ENCODE measurements at regions not wholly inside any gene's neighbourhood (a gene's known extent, or its start where the extent isn't known, plus 50 kb on each side); places are given as distances from the start of the nearest gene placed in this dataset.

GRCh38 chr6:146890172-146890571 lies 291.4 kb downstream of the ADGB start:
- TF ChIP-seq YY1 (IDR thresholded peaks at IDR 0.05; ENCODE audit: insufficient read depth, insufficient replicate concordance, low read depth, low read length): no peak
- no peak for TF ChIP-seq FOXA1 (IDR thresholded peaks at IDR 0.05)
- TF ChIP-seq FOXA1 (CRISPR knock-in tag; IDR thresholded peaks at IDR 0.05): no peak
- no peak for TF ChIP-seq ZNF205 (CRISPR knock-in tag; IDR thresholded peaks at IDR 0.05)
- TF ChIP-seq MTA1 (CRISPR knock-in tag; IDR thresholded peaks at IDR 0.05; ENCODE audit: borderline replicate concordance): no peak
- no peak for TF ChIP-seq ZNF576 (CRISPR knock-in tag; IDR thresholded peaks at IDR 0.05)
- TF ChIP-seq PHB2 (IDR thresholded peaks at IDR 0.05; ENCODE audit: partially characterized antibody): no peak
- no peak for TF ChIP-seq CSRNP1 (CRISPR knock-in tag; IDR thresholded peaks at IDR 0.05)
- no peak for TF ChIP-seq PPARG (CRISPR knock-in tag; conservative IDR thresholded peaks at IDR 0.05)
- TF ChIP-seq ZSCAN29 (CRISPR knock-in tag; conservative IDR thresholded peaks at IDR 0.05): no peak

More at GRCh38 chr6:146890172-146890571, 291.4 kb downstream of the ADGB start:
- no peaks in the 10 kb centered on the region for H4K20me1 ChIP-seq (ENCODE audit: insufficient read depth, low read length)
- ChIA-PET CTCF (ENCODE audit: low intra/inter-chr PET ratio, low total read pairs) (no interaction called here), POLR2A (no interaction called here)
- no peak overlapping the region for H3K4me3 ChIP-seq (replicated peaks in 1 of 3; ENCODE audit: insufficient read depth in 1 of 3, low read depth in 2 of 3, low read length in 3 of 3)
- ATAC-seq: no peak
- in situ Hi-C loops (cut with HindIII; ENCODE audit: extremely low pct_ligation_motif_present, low pct_unique_long_range_greater_than_20kb) (no loop called here), intact Hi-C loops (cut with micrococcal nuclease; ENCODE audit: unreplicated experiment) (no loop called here)
- DNase-seq (ENCODE audit: low spot score): no peak
- H3K4me1 ChIP-seq (ENCODE audit: insufficient read depth, low read length): peaks cover 10% of the 10 kb centered on the region; the same call in 1 of the 2 replicates
- FAIRE-seq: no peak
- H3K27me3 ChIP-seq (ENCODE audit: control insufficient read depth in 1 of 2, insufficient read depth in 2 of 2, low read length in 2 of 2): no peaks in the 10 kb centered on the region; a peak in 1 of 5 replicates
- no peak overlapping the region for H2AFZ ChIP-seq (ENCODE audit: low read length)
- H3K36me3 ChIP-seq (replicated peaks in 1 of 2; ENCODE audit: control insufficient read depth in 1 of 2, insufficient read depth in 2 of 2, low read length in 2 of 2): no peaks in the 10 kb centered on the region
- H3K79me2 ChIP-seq (ENCODE audit: insufficient read depth, low read length): no peaks in the 10 kb centered on the region
- H3K4me2 ChIP-seq (ENCODE audit: low read depth, low read length): no peak overlapping the region
- no peaks in the 10 kb centered on the region for H3K9me3 ChIP-seq (ENCODE audit: low read length)
- 44% methylated on average over 3 of the region's 3 CpGs for WGBS (ENCODE audit: low lambda C conversion rate)
- H3K9ac ChIP-seq (ENCODE audit: insufficient read depth, low read depth, low read length): no peak overlapping the region
- H3K27ac ChIP-seq (ENCODE audit: extremely low read length, insufficient read depth, low read length): no peak overlapping the region
- no TSS peak for BruUV-seq (replicated peaks)
